ENCODE measurements at regions not wholly inside any gene's neighbourhood (a gene's known extent, or its start where the extent isn't known, plus 50 kb on each side); places are given as distances from the start of the nearest gene placed in this dataset.

DNA sequence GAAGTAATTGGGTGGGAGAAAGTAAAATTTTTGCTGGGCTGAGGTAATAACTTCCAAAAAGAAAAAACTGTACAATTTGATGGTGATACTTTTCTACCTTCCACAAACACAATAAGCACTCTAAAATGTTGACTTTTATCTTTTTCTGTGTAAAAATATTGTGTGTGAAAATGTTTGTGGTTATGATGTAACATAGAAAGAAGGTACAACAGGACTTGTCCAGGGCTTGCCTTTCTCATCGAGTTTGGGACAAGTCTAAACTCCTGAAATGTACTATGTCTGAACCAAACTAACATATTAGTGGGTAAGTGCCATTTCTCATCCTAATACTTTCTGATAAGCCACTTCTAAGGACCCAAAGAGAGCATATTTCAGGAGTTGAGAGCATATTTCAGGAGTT, 174.2 kb upstream of the PDGFD start:
- no peak for DNase-seq (ENCODE audit: low spot score)

DNA sequence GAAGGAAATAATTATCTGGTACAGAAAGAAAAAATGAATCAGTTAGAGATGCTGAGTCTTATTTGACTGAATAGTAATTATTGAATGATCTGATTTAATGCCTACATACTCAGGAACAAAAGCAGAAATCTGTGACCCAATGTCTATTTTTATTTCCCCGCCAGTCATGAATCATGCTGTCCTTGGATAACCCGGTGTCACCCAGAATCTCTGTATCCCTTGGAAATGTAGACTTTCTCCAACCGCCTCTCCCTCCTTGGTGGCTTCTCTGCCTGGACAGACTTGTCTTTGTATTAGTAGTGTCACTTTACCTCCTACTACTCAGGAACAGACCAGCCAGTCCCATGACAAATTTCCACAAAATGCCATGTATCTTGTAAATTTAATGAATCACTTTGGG, 173.3 kb upstream of the PDGFD start:
- no peak for DNase-seq (ENCODE audit: low spot score)

DNA sequence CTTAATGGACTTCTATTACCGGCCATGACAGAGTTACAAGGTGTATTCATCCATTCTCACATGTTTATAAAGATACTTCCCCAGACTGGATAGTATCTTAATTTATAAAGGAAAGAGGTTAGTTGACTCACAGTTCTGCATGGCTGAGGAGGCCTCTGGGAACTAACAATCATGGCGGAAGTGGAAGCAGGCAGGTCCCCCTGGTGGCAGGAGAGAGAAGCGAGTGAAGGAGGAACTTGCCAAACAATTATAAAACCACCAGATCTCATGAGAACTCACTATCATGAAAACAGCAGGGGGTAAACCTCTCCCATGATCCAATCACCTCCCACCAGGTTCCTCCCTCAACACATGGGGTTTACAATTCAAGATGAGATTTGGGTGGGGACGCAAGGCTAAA, 170.0 kb upstream of the PDGFD start:
- DNase-seq (ENCODE audit: low spot score), result peak; percentile 6

DNA sequence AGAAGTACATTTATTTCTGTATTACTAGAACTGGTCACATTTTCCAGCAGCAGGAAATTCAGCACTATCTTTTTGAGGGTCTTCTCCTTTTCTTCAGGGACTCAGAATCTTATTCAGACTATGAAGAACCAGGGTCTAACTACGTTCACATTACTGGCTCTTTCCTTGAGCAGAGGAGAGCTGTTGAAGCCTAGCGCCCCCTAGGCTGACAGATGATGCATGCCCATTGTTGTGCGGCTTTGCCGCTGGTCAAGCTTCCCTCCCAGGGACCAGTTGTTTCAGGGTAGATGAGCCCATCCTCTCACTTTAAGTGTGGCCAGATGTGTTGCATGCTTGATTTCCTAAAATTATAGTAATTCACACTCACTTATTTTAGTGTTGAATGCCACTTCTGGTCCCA, 168.2 kb upstream of the PDGFD start:
- no peak for DNase-seq (ENCODE audit: low spot score)

DNA sequence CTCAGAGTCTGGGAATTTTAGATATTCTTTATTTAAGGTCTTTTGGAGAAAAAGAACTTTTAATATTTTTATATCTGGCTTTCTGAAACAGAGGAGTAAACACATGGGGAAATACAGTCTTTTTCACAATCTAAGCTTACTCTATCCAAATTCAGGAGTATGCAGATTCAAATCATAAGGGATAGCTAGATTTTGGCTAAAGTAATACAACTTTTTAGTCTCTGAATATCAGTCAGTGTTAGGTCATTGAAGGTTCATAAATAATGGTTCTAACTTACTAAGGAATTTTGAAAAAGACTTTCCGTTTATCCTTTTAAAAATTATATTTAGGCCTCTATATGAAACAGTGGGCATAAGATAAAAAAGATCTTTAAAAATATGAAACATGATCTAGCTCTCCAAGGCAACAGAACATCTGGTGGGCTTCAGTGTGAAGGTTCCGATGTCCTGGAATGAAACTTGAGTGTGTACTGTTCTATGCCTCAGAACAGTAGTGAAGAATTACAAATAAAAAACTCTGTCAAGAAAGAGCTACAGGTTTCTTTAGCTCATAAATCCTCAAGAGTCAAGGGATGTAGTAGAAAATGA, 165.2 kb upstream of the PDGFD start:
- DNase-seq (ENCODE audit: low spot score), result no peak

DNA sequence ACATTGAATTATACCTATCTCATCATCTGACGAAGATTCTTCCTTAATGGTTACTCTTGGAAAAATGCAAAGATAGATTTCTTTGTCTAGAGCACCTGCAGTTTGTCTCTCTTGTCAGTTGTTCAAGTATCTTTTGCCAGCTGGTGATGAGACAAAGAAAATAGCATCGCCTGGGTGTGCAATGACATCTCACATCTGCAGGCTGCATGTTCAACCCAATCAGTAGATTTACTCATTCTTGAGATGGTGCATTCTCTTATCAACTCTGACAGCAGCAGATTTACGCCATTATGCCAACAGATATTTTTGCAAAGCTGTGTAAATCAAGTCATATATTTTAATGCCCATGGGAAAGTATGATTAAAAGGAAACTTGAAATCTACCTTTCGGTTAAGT, 164.6 kb upstream of the PDGFD start:
- DNase-seq (ENCODE audit: low spot score), result no peak

DNA sequence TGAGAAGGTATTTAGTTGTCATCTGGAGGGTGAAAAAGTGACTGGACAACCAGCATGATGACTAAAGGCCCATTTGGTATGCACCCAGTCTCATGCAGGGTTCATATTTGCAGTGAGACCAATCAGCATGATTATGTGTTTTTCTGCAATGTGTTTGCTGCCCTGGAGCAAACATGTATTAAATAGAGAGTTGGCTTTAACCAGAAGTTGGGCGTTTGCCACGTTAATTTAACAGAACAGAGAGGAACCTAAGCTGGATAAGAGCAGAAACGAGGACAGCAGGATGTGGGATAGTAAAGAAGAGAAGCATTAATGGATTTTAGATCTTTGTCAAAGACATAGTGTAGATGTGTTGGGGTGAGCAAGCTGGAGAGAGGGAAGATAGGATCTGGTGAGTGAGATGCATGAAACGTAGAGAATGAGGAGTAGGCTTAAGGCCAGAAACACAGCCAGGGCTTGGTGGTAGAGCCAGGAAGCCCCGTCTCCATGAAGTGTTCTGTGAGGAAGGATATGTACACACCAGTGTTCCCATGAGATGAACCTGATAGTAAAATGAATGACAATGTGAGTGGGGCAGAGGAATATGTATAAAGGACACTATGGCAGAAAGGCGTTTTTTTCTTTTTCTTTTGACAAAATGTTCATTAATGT, 164.0 kb upstream of the PDGFD start:
- DNase-seq (ENCODE audit: low spot score), result no peak

DNA sequence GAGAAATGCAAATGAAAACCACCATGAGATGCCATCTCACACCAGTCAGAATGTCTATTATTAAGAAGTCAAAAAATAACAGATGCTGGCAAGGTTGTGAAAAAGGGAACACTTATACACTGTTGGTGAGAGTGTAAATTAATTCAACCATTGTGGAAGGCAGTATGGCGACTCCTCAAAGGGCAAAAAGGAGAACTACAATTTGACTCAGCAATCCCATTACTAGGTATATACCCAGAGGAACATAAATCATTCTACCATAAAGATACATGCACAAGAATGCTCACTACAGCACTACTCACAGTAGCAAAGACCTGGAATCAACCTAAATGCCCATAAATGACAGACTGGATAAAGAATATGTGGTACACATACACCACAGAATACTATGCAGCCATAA, 161.1 kb upstream of the PDGFD start:
- no peak for DNase-seq (ENCODE audit: low spot score)

DNA sequence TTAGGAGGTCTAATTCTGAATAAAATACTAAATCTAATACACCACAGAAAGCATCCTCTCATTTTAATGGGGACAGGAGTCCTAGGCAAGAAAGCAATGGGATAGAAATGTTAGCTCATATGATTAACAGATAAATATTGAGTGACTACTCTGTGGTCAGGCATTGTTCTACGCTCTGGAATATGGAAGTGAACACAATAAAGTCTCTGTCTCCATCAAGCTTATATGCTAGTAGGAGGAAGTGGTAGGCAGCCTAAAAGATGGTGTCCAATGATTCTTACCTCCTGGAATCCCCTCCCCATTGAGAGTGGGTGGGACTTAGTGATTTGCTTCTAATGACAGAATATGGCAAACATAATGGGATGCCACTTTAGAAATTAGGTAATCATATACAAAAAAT, 160.3 kb upstream of the PDGFD start:
- no peak for DNase-seq (ENCODE audit: low spot score)

DNA sequence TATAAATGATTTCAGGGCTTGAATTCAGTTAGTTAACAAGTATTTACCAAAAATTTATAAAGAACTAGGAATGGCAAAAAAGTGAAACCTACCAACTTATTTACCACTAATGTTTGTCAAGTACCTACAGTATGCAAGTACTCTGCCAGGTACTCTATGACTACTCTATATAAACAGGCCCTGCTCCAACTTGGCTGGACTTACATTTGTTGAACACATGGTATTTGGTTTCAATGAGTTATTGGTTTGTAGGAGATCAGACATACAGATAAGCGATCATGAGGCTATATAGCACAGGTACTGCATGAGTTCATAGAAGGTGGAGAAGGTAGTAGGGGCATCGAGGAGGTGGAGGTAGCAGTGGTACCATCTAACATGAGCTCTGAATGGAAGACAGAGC, 159.9 kb upstream of the PDGFD start:
- DNase-seq (ENCODE audit: low spot score), result no peak

DNA sequence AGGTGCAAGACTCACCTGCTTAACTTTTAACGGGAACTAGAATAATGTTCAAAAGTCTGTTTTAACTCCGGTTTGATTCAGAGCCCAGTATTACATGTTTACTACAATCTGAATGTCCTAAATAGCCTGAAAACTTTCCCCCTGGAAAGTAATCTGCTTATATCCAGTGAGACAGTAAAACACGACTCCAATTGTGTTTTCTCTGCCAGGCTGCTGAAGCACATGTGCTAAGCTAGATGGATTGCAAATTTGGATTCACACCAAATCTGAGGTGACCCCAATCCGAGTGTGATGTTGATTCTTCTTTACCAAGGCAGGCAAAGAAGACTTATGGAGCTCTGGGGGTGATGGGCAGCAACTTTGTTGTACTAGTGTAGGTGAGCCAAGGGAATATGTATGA, 158.7 kb upstream of the PDGFD start:
- no peak for DNase-seq (ENCODE audit: low spot score)

DNA sequence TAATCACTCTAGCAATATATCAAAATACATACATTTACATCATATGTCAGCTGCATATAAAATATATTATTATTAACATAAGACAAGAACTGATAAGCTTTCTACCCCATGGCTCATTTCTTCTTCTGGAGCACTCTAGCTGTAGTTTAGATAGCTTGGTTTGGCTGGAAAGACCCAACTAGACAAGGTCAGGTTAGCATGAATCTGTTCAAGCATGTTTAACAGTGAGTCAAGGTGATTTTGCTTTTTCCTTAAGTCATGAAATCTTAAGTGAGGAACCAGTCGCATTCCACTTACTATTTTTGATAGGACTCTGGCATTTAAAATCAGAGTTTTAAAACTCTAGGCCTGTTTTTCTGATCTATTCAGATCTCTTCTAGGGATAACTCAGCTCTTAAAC, 157.0 kb upstream of the PDGFD start:
- DNase-seq (ENCODE audit: low spot score), result no peak

DNA sequence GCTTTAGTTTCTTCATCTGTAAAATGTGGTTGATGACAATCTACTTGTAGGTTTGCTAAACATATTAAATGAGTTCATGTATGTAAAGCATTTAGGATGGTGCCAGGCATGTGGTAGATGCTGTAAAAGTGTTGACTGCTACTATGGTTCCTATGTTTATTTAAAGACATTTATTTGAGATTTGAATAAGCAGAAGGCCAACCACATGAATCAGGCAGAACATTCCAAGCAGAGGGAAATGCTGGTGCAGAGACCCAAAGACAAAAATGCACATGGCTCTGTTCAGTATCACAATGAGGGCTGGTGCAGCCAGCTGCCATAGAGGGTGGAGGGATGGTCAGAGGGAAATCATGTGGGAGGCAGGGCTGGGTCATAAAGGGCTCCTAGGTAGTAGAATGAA, 156.2 kb upstream of the PDGFD start:
- DNase-seq (ENCODE audit: low spot score), result no peak

DNA sequence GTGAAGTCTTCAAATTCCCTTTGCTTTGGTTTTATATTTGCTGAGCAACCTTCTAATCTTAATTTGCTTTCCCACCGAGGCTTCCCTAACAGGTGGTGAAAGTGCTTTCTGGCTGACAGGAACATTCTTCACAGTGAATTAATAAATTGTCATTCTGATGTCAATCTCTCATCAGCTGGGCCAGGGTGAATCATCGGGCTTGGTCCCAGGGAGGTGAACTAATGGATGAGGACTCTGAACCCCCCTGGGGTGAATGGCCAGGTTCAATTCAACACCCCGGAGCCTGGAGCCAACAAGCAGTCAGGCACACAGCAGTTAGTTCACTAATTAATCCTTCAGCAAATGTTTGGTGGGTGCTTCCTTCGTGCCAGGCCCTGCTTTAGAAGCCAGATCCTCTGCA, 155.4 kb upstream of the PDGFD start:
- no peak for DNase-seq (ENCODE audit: low spot score)

DNA sequence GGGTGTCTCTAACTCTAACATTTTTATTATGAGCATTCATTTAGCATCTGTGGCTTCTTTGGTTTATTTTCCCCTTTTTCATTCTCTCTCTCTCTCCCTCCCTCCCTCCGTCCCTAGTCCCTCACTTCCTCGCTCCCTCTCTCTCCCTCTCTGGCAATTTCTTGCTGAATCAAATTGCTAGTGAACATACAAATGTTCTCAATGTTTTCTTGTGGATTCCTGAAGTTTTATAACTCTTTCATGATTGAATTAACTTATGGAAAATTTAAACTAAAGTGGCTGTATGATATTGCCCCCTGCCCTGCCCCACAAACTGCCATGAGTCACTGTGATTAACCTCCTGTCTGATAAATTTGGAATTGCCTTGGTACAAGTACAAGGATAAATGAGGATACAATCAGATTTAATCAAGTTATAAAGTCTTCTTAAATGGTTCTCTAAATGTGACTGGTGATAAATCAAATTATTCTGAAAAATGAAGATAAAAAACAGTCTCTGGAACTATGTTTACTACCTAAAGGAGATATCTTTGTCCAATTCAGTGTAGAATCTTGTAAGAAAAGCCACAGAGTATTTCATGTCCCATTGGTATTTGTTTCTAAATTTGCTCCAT, 143.0 kb upstream of the PDGFD start:
- no peak for DNase-seq (ENCODE audit: low spot score)

DNA sequence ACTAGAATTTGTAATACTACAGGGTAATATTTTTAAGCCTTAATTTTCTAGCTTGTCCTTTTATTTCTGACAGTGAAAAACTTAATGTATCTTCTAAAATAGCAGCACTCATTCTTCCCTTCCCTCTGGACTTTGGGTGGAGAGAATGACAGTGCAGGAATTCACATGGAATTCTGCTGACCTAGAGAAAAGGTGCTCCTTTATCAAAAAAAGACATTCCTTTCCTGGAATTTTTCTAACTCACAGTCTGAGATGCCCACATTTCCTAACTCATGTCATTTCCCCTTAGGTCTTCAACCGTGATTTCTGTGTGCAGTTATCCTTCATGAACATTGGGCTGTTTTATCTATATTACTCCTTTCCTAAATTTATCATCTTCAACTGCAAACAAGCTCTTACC, 137.8 kb upstream of the PDGFD start:
- DNase-seq (ENCODE audit: low spot score), result no peak

DNA sequence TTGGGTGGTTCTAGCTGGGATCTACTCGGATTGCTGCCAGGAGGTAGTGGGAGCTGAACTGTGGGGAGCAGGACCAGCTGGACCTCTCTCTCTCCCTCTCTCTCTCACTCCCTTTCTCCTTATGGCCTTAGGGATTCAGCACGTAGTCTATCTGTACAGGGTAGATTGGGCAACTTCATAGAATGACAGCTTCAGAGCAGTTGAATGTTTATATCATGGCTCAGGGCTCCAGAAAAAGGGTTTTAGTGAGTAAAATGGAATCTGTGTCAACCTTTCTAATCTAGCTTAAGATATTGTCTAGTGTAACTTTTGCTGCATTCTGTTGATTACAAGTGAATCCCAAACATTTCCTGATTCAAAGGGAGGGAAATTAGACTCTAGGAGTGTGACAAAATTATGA, 127.7 kb upstream of the PDGFD start:
- DNase-seq (ENCODE audit: low spot score), result no peak

DNA sequence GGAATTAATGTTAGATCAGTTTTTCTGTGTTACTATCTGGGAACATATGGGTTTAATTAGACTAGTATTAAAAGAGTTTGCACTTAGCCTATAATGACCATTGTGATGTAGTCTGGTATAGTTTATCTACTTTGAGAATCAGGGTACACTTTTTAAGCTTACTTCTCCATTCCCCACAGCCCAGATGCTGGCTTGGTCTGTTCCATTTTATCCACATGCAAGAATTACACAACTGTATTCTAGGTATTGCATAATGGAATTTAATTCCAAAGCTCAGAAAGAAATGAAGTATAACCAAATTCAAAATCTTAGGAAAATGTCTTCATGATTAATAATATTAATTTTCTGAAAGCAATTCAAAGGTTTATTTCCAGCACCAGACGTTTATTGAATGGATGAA, 122.2 kb upstream of the PDGFD start:
- no peak for DNase-seq (ENCODE audit: low spot score)

DNA sequence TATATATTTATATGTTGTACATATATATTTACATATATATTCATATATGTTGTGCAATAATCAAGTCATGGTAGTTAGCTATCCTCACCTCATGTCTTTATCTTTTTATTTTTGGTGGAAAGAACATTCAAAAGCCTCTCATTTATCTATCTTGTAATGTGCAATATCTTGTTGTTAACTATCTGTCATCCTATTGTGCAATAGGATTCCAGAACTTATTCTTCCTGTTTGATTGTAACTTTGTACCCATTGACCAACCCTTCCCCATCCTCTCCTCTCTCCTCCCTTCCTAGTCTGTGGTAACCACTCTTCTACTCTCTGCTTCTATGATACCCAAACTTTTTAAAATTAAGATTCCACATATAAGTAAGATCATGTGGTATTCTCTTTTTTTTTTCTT, 115.6 kb upstream of the PDGFD start:
- no peak for DNase-seq (ENCODE audit: low spot score)

DNA sequence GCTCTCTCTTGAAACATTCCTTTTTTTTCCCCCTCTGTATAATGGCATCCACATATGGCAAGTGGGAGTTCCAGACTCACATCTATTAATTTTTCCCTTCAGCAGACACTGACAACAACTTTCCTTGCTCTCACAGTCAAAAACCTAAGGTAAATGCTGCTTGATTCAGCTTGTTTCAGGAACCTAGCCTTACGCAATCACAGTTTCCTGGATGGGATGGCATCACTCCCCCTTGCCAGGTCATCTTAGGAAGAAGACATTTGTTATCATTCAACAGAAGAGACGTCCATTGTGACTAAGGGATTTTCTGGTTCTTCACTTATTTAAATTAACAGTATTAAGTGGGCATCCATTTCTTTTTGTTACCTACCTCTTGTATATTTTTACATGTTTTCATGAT, 112.0 kb upstream of the PDGFD start:
- DNase-seq (ENCODE audit: low spot score), result no peak

DNA sequence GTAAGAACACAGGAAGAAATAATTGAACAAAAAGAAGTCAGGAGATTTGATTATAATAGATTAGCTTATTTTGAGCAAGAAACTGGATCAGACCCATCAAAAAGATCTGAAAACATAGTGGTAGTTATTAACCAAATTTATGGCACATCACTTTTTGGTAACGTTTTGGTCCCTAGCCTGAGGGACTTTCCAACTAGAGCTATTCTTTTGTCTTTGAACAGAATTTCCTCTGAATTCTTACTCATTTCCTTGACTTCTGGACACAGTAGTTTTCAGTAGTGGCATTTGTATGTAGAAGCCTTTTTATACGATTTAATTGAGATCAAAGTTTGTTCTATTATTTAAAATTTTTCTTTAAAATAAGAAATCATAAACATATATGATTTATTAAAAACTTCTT, 96.5 kb upstream of the PDGFD start:
- no peak for DNase-seq (ENCODE audit: low spot score)

DNA sequence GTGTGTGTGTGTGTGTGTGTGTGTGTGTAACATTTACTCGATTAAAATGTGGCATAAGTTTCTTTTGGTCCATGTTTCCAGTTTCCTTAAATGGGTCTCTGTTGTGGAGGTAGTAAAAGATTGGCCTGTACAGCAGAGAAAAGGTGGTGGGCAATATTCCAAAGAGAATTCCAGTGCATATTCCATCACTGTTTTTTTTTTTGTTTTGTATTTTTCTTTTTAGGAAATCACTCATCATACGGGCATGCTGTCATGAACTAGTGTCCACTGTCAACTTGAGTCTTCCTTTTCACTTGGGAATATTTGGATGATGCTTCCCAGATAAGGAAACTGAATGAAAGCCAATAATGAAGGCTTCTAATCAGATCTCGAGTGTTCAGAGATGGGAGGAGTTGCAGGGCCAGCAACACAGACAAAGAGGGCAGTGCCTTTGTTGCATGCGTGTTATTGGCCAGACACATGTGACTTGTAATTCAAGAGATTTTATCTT, 95.2 kb upstream of the PDGFD start:
- DNase-seq (ENCODE audit: low spot score), result no peak

DNA sequence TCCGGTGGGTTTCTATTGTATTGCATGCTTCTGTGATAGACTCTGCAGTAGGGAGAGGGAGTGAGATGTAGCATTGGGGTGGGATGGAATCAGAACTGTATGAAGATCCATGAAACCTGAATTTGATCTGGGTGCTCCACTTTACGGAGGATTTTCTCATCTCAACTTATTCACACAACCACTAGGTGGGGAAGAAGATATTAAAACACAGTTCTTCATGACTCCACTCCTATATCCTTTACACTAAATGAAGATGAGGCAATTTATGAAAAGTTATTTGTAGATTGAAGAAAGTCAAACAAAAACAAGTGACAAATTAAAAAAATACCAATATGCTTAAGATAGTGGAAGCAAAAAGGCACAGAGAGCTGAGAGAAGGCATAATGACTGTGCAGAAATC, 92.6 kb upstream of the PDGFD start:
- no peak for DNase-seq (ENCODE audit: low spot score)

DNA sequence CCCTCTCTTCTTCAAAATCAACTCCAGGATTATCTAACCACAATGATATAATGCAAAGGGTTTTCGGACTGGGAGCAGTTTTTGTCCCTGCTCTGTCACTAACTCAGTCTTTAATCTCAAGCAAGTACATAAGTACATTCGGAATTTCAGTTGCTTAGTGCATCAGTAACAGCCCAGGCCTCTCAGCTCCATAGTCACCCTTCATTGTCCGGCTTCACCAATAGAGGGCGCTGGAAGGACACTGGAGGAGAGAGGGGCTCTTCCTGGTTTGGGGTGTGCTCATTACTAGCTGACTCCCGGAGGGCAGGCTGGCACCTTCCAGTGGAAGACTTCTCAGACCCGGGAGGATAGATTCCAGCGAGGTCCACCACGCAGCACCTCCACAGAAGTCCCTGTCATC, 90.4 kb upstream of the PDGFD start:
- peak; percentile 46 for DNase-seq (ENCODE audit: low spot score)
